ENCODE measurements at regions not wholly inside any gene's neighbourhood (a gene's known extent, or its start where the extent isn't known, plus 50 kb on each side); places are given as distances from the start of the nearest gene placed in this dataset.

DNA sequence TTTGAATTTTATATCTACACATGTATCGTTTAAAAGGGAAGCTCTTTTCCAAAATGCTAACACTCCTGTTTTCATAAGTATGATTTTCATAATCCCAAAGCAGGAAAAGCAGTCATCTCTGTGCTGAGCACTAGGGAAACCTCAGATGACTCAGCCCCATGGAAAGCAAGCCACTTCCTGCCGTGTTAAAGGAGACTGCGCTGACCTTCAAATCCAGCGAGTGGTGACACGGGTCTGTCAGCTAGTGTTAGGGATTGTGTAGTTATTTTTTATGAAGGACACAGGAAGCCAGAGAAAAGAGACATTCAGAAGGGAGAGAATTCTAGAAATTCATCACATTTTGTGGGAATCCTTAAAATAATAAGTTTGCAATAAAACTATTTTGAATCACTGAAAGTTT, 57.0 kb upstream of the CD93 start:
- no peak for TF ChIP-seq POLR2A (IDR thresholded peaks at IDR 0.05)
- TF ChIP-seq, protein P1, sequence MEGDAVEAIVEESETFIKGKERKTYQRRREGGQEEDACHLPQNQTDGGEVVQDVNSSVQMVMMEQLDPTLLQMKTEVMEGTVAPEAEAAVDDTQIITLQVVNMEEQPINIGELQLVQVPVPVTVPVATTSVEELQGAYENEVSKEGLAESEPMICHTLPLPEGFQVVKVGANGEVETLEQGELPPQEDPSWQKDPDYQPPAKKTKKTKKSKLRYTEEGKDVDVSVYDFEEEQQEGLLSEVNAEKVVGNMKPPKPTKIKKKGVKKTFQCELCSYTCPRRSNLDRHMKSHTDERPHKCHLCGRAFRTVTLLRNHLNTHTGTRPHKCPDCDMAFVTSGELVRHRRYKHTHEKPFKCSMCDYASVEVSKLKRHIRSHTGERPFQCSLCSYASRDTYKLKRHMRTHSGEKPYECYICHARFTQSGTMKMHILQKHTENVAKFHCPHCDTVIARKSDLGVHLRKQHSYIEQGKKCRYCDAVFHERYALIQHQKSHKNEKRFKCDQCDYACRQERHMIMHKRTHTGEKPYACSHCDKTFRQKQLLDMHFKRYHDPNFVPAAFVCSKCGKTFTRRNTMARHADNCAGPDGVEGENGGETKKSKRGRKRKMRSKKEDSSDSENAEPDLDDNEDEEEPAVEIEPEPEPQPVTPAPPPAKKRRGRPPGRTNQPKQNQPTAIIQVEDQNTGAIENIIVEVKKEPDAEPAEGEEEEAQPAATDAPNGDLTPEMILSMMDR (IDR thresholded peaks at IDR 0.05) = no peak

Measured in testis (tissue), 2 donors.